Gastroesophageal sphincter (tissue), 4 donors: ENCODE measurements at regions not wholly inside any gene's neighbourhood (a gene's known extent, or its start where the extent isn't known, plus 50 kb on each side); places are given as distances from the start of the nearest gene placed in this dataset.

Experiments
- ATAC-seq: fragments of 150-250 bp; one replicate; pipeline ENCODE4 v1.9.1; 2016; ENCODE audit warnings: mild to moderate bottlenecking, moderate library complexity
- H3K27ac ChIP-seq, 4 donors: fragments of 200-600 bp; sonication (generic) in 3 of 4; 1 replicate in 3 of 4; 2 replicates in 1 of 4; pipeline ENCODE4 v1.5.1; 2016 to 2019
- H3K27me3 ChIP-seq: fragments of 200-600 bp; sonication (generic); one replicate; pipeline ENCODE4 v1.5.1; 2019
- H3K36me3 ChIP-seq, 2 donors: fragments of 200-600 bp; sonication (generic); one replicate each; pipeline ENCODE4 v1.5.1; 2019; ENCODE audit warnings: control low read depth in 1 of 2
- H3K4me1 ChIP-seq, 3 donors: fragments of 200-600 bp; sonication (generic); 1 replicate in 2 of 3; 2 replicates in 1 of 3; pipeline ENCODE4 v1.5.1; 2016 to 2019; ENCODE audit warnings: control low read depth in 2 of 3
- H3K4me3 ChIP-seq, 2 donors: fragments of 200-600 bp; sonication (generic); one replicate each; pipeline ENCODE4 v1.5.1; 2019; ENCODE audit warnings: mild to moderate bottlenecking in 1 of 2, moderate library complexity in 1 of 2
- H3K9me3 ChIP-seq, 3 donors: fragments of 200-600 bp; sonication (generic); one replicate each; pipeline ENCODE4 v1.5.1; 2017 to 2019; ENCODE audit warnings: control low read depth in 2 of 3
- EP300 ChIP-seq: sonication (generic); formaldehyde crosslinking; IDR thresholded peaks from one replicate; pipeline ENCODE4 v1.6.1; 2017; ENCODE audit warnings: antibody characterized with exemption, mild to moderate bottlenecking
- POLR2A ChIP-seq, 2 donors: fragments of 450-650 bp; IDR thresholded peaks; one replicate each; pipeline ENCODE4 v1.6.1; 2017; ENCODE audit warnings: antibody characterized with exemption in 2 of 2, mild to moderate bottlenecking in 2 of 2, moderate library complexity in 1 of 2
- POLR2AphosphoS5 ChIP-seq: sonication (generic); formaldehyde crosslinking; IDR thresholded peaks from one replicate; pipeline ENCODE4 v1.6.1; 2017; ENCODE audit warnings: antibody characterized with exemption
- WGBS, 2 donors: methylation state at CpG; one replicate each; pipeline ENCODE4 v1.1.5; 2018; ENCODE audit warnings: low coverage in 1 of 2; 5-methylcytosine and 5-hydroxymethylcytosine counted together
- TF ChIP-seq, protein P1 (sequence below), 4 experiments: fragments of 200-600 bp in 2 of 4; fragments of 450-650 bp in 2 of 4; sonication (generic) in 1 of 4; IDR thresholded peaks; one replicate each; pipeline ENCODE4 v1.5.1; 2017 to 2019; ENCODE audit warnings: antibody characterized with exemption in 4 of 4, mild to moderate bottlenecking in 2 of 4, moderate library complexity in 2 of 4

DNA sequence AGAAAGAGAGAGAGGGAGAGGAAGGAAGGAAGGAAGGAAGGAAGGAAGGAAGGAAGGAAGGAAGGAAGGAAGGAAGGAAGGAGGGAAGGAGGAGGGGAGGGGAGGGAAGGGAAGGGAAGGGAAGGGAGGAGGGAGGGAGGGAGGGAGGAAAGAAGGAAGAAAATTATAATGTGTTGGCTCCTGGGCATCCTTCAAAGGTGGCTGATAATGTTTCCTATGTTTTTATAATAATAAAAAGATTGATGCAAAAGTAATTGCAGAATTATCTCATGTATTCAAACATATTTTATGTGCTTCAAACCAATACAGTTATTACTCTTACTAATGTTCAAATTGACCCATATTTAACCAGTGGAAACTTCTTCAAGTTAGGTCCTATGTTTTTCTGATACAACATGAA, 260.9 kb downstream of the LNPK start:
- H3K4me3 ChIP-seq: no peak overlapping the region
- H3K27ac ChIP-seq: no peak overlapping the region
- no peak for ATAC-seq
- H3K27me3 ChIP-seq: no peaks in the 10 kb centered on the region
- H3K36me3 ChIP-seq: no peaks in the 10 kb centered on the region
- H3K9me3 ChIP-seq: no peaks in the 10 kb centered on the region
- H3K4me1 ChIP-seq: no peaks in the 10 kb centered on the region
- no peak for TF ChIP-seq POLR2AphosphoS5
- TF ChIP-seq POLR2A (IDR thresholded peaks at IDR 0.05): no peak
- TF ChIP-seq, protein P1, sequence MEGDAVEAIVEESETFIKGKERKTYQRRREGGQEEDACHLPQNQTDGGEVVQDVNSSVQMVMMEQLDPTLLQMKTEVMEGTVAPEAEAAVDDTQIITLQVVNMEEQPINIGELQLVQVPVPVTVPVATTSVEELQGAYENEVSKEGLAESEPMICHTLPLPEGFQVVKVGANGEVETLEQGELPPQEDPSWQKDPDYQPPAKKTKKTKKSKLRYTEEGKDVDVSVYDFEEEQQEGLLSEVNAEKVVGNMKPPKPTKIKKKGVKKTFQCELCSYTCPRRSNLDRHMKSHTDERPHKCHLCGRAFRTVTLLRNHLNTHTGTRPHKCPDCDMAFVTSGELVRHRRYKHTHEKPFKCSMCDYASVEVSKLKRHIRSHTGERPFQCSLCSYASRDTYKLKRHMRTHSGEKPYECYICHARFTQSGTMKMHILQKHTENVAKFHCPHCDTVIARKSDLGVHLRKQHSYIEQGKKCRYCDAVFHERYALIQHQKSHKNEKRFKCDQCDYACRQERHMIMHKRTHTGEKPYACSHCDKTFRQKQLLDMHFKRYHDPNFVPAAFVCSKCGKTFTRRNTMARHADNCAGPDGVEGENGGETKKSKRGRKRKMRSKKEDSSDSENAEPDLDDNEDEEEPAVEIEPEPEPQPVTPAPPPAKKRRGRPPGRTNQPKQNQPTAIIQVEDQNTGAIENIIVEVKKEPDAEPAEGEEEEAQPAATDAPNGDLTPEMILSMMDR (IDR thresholded peaks at IDR 0.05): no peak
- TF ChIP-seq EP300: no peak

DNA sequence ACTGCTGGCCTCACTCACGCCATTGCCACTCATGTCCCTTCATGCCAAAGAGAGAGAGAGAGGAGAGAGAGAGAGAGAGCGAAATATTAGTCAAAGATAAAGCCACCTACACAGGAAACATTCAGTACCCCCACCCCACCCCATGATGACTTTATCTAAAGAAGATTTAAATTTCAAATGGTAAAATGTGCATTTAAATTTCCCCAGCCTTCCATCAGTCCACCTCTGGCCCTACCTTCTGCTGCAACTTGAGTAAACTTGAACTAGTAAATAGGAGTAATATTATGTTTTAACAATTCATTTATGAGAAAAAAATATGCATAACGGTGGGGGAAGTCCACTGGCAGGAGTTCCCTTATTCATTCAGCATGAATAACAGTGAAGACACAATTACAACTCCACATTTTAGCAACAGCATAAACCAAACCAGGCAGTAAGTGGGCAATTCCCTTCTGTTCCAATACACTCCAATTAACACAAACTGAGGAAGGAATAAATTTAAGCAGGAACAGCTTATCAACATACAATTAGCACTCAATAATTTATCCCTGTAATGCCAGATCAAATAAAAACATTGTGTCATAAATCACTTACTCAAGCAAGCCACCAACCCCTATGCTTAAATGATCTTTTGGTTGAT, 264.2 kb downstream of the LNPK start:
- Histone ChIP-seq H3K4me1 (no peaks in the 10 kb centered on the region), H3K36me3 (no peaks in the 10 kb centered on the region), H3K9me3 (no peaks in the 10 kb centered on the region), H3K4me3 (no peak overlapping the region), H3K27ac (no peak overlapping the region), H3K27me3 (no peaks in the 10 kb centered on the region)
- TF ChIP-seq, protein P1 (IDR thresholded peaks at IDR 0.05): no peak
- TF ChIP-seq POLR2A (IDR thresholded peaks at IDR 0.05) (no peak), POLR2AphosphoS5 (no peak)
- ATAC-seq: no peak
- 44 to 63% methylated on average over 2 to 3 of the region's 3 CpGs for WGBS, 2 donors

DNA sequence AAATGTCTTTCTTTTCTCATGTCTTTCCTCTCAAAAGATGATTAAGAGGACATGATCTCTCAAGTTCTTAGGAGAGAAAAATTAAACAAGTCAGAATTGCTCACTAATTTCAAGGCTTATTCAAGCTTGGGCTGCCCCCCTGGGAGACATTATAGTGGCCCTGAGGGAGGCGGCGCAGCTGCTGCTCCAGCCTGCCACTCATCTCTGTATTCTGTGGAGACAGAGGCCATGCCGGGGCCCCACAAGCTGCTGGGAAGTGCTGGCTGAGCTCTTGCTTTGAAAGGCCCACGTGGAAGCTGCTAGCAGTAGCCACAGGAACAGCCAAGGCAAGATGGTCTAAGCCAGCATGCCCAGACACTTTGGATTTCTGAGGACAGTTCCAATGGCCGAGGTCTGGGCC, 267.4 kb downstream of the LNPK start:
- Histone ChIP-seq H3K36me3 (no peaks in the 10 kb centered on the region), H3K27ac (no peak overlapping the region), H3K4me3 (no peak overlapping the region), H3K9me3 (no peaks in the 10 kb centered on the region), H3K27me3 (no peaks in the 10 kb centered on the region), H3K4me1 (no peaks in the 10 kb centered on the region)
- ATAC-seq: no peak
- TF ChIP-seq, protein P1 (IDR thresholded peaks at IDR 0.05): no peak
- no peak for TF ChIP-seq EP300
- TF ChIP-seq POLR2AphosphoS5: no peak
- TF ChIP-seq POLR2A (IDR thresholded peaks at IDR 0.05): no peak
- WGBS, 2 donors: 40 to 64% methylated on average over 1 to 2 of the region's 5 CpGs

DNA sequence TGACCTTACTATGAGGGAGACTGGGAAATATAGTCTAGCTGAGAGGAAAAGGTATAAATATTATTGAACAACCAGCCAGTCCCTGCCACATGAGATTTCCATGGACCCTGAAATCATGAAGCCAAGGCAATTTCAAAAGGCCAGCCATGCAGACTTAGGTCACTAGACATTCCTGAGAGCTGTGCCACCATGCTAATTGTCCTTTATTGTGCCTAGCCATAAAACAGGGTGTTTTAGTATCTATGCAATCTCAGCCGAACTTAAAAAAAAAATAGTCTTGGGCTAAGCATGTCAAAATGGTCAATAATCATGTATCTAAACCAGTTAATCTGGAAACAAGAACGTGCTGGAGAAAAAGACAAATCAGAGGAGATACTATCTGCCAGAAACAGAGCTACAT, 269.5 kb downstream of the LNPK start:
- Histone ChIP-seq H3K9me3 (no peaks in the 10 kb centered on the region), H3K36me3 (no peaks in the 10 kb centered on the region), H3K4me1 (no peaks in the 10 kb centered on the region), H3K27me3 (peaks cover 7% of the 10 kb centered on the region), H3K27ac (no peak overlapping the region), H3K4me3 (no peak overlapping the region)
- no peak for TF ChIP-seq EP300
- TF ChIP-seq, protein P1 (IDR thresholded peaks at IDR 0.05): no peak
- WGBS, 2 donors: 75 to 83% methylated on average over 1 to 2 of the region's 2 CpGs
- no peak for ATAC-seq

DNA sequence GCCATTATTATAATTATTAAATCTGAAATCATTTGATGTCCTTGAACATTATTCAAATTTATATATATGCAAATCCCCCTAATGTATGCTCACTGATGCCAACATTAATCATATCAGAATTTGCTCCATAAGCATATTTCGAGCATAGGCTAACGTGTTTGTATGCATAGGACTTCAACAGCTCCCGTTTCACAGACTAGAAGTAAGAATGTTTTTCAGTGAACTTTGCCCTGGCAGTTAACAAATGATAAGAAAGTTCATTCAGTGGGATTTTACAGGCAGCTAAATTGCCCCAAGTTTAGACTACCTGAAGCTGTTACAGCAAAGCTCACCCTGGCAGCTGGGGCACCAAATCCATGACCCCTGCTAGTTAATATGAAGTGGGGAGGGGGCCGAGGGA, 272.0 kb downstream of the LNPK start:
- Histone ChIP-seq H3K9me3 (no peaks in the 10 kb centered on the region), H3K4me1 (no peaks in the 10 kb centered on the region), H3K27ac (no peak overlapping the region), H3K4me3 (no peak overlapping the region), H3K36me3 (no peaks in the 10 kb centered on the region), H3K27me3 (peaks cover 7% of the 10 kb centered on the region)
- WGBS, 2 donors: 19 to 25% methylated on average over 3 to 4 of the region's 4 CpGs
- ATAC-seq: no peak
- TF ChIP-seq, protein P1 (IDR thresholded peaks at IDR 0.05): no peak
